SK-N-SH (cell line): ENCODE measurements at regions not wholly inside any gene's neighbourhood (a gene's known extent, or its start where the extent isn't known, plus 50 kb on each side); places are given as distances from the start of the nearest gene placed in this dataset.

Source experiments
- CTCF ChIA-PET: fragments of 300-600, 350-600 bp; formaldehyde crosslinking; extraction: SDS; loops from one replicate; lab custom pipeline; 2021; lab: Yijun Ruan, JAX
- POLR2A ChIA-PET: fragments of 350-600 bp; sonication (Branson Sonifier 250); formaldehyde crosslinking; extraction: SDS; loops from one replicate; lab custom pipeline; 2020; ENCODE audit warnings: antibody characterized with exemption, inconsistent platforms; lab: Yijun Ruan, JAX
- DNase-seq: peaks from one replicate; pipeline ENCODE4 v3.0.0; 2012
- H2AFZ ChIP-seq: fragments of 200-600 bp; sonication (generic); 2 replicates; pipeline ENCODE4 v1.8.1; 2016; ENCODE audit warnings: antibody characterized with exemption, mild to moderate bottlenecking, low read depth
- H3F3A ChIP-seq: fragments of 200-600 bp; sonication (generic); replicated peaks from 2 replicates; pipeline ENCODE3; 2016; ENCODE audit warnings: antibody characterized with exemption, mild to moderate bottlenecking; ENCODE audit not compliant: insufficient read depth
- H3K27ac ChIP-seq, 2 experiments: fragments of 200-500 bp in 1 of 2; fragments of 200-600 bp in 1 of 2; sonication (Bioruptor generic) in 1 of 2; sonication (generic), shearing (Covaris generic) in 1 of 2; 2 replicates each; pipeline versions ENCODE4 v1.5.1 to v1.6.1; 2014 to 2016; ENCODE audit warnings: low read depth in 2 of 2, inconsistent platforms in 1 of 2, low read length in 1 of 2, mild to moderate bottlenecking in 1 of 2, mixed read lengths in 1 of 2
- H3K27me3 ChIP-seq: fragments of 200-600 bp; sonication (generic), shearing (Covaris generic); 2 replicates; pipeline ENCODE4 v1.6.1; 2016; ENCODE audit warnings: mixed run types; ENCODE audit not compliant: insufficient read depth
- H3K36me3 ChIP-seq, 2 experiments: fragments of 200-500 bp in 1 of 2; fragments of 200-600 bp in 1 of 2; sonication (Bioruptor generic) in 1 of 2; sonication (generic) in 1 of 2; replicated peaks in 1 of 2; 2 replicates each; pipeline versions ENCODE3 to v1.5.1; 2014 to 2016; ENCODE audit warnings: low read length in 1 of 2, mild to moderate bottlenecking in 1 of 2; ENCODE audit not compliant: insufficient read depth in 2 of 2, control insufficient read depth in 1 of 2
- H3K4me1 ChIP-seq, 2 experiments: fragments of 200-500 bp in 1 of 2; fragments of 200-600 bp in 1 of 2; sonication (Bioruptor generic) in 1 of 2; sonication (generic), shearing (Covaris generic) in 1 of 2; 2 replicates each; pipeline versions ENCODE4 v1.5.1 to v1.6.1; 2014 to 2016; ENCODE audit warnings: low read depth in 1 of 2, low read length in 1 of 2, mixed run types in 1 of 2; ENCODE audit not compliant: insufficient read depth in 2 of 2, control insufficient read depth in 1 of 2
- H3K4me2 ChIP-seq: fragments of 200-600 bp; sonication (generic), shearing (Covaris generic); 2 replicates; pipeline ENCODE4 v1.6.1; 2017; ENCODE audit warnings: mixed run types
- H3K4me3 ChIP-seq, 2 experiments: fragments of 200-500 bp in 1 of 2; fragments of 200-600 bp in 1 of 2; sonication (Bioruptor generic) in 1 of 2; sonication (generic), shearing (Covaris generic) in 1 of 2; 2 replicates each; pipeline versions ENCODE4 v1.5.1 to v1.8.1; 2014 to 2016; ENCODE audit warnings: low read depth in 2 of 2, inconsistent platforms in 1 of 2, low read length in 1 of 2, mild to moderate bottlenecking in 1 of 2, mixed read lengths in 1 of 2, moderate library complexity in 1 of 2
- H3K79me2 ChIP-seq: fragments of 200-600 bp; sonication (generic); 2 replicates; pipeline ENCODE4 v1.8.1; 2017; ENCODE audit warnings: mild to moderate bottlenecking; ENCODE audit not compliant: insufficient read depth
- H3K9ac ChIP-seq: fragments of 200-600 bp; sonication (generic); 2 replicates; pipeline ENCODE4 v1.6.1; 2017; ENCODE audit warnings: mixed run types
- H3K9me2 ChIP-seq: fragments of 200-600 bp; sonication (generic); 2 replicates; pipeline ENCODE4 v1.6.1; 2017; ENCODE audit warnings: mixed run types
- H3K9me3 ChIP-seq: fragments of 200-600 bp; sonication (generic); 2 replicates; pipeline ENCODE4 v1.6.1; 2017; ENCODE audit warnings: mixed run types, mild to moderate bottlenecking, moderate library complexity
- H4K20me1 ChIP-seq: fragments of 200-600 bp; sonication (generic); 2 replicates; pipeline ENCODE4 v1.6.1; 2017; ENCODE audit warnings: mild to moderate bottlenecking, mixed run types; ENCODE audit not compliant: insufficient read depth
- ELF1 ChIP-seq: IDR thresholded peaks from 2 replicates; pipeline ENCODE4 v1.4.0; 2012
- EP300 ChIP-seq, 2 experiments: IDR thresholded peaks; 2 replicates each; pipeline versions ENCODE4 v1.4.0 to v1.6.1; 2012; ENCODE audit warnings: borderline replicate concordance in 1 of 2, low read depth in 1 of 2, low read length in 1 of 2
- EZH2phosphoT487 ChIP-seq: fragments of 200-600 bp; sonication (generic); IDR thresholded peaks from 2 replicates; pipeline ENCODE4 v1.6.1; 2017; ENCODE audit warnings: low read depth, mixed run types, mild to moderate bottlenecking, antibody characterized with exemption, moderate library complexity, borderline replicate concordance
- GABPA ChIP-seq: IDR thresholded peaks from 2 replicates; pipeline ENCODE4 v1.4.0; 2012; ENCODE audit warnings: low read depth, mild to moderate bottlenecking
- GATA2 ChIP-seq: sonication (generic); formaldehyde crosslinking; IDR thresholded peaks from 2 replicates; pipeline ENCODE4 v1.5.0; 2020; ENCODE audit warnings: mild to moderate bottlenecking, missing genetic modification reagents
- JUND ChIP-seq: IDR thresholded peaks from 2 replicates; pipeline ENCODE4 v1.4.0; 2012
- MEF2A ChIP-seq: IDR thresholded peaks from 2 replicates; pipeline ENCODE4 v1.4.0; 2012; ENCODE audit warnings: low read depth, borderline replicate concordance
- NFIC ChIP-seq: IDR thresholded peaks from 2 replicates; pipeline ENCODE4 v1.4.0; 2012; ENCODE audit warnings: borderline replicate concordance
- NRF1 ChIP-seq: IDR thresholded peaks from 2 replicates; pipeline ENCODE4 v1.6.1; 2012; ENCODE audit warnings: low read depth, mild to moderate bottlenecking, low read length
- RCOR1 ChIP-seq: fragments of 150-350 bp; IDR thresholded peaks from 2 replicates; pipeline ENCODE4 v1.6.1; 2017; ENCODE audit warnings: antibody characterized with exemption, low read length
- RFX5 ChIP-seq: IDR thresholded peaks from 2 replicates; pipeline ENCODE4 v1.6.1; 2012; ENCODE audit warnings: mild to moderate bottlenecking, improper control_type of control experiment, low read length
- SIN3A ChIP-seq: IDR thresholded peaks from 2 replicates; pipeline ENCODE4 v1.6.1; 2012; ENCODE audit warnings: low read depth, mild to moderate bottlenecking, low read length, moderate library complexity, borderline replicate concordance
- SMC3 ChIP-seq: IDR thresholded peaks from 2 replicates; pipeline ENCODE4 v1.6.1; 2012; ENCODE audit warnings: low read depth, low read length, improper control_type of control experiment
- TAF1 ChIP-seq: IDR thresholded peaks from 2 replicates; pipeline ENCODE4 v1.6.1; 2012; ENCODE audit warnings: low read depth, mild to moderate bottlenecking, low read length, moderate library complexity, borderline replicate concordance
- TCF12 ChIP-seq: IDR thresholded peaks from 2 replicates; pipeline ENCODE4 v1.4.0; 2012
- YY1 ChIP-seq: IDR thresholded peaks from 2 replicates; pipeline ENCODE4 v1.4.0; 2012; ENCODE audit warnings: low read depth, mild to moderate bottlenecking
- WGBS: methylation state at CpG from one replicate; pipeline ENCODE4 v1.1.6; 2017; ENCODE audit warnings: low lambda C conversion rate; 5-methylcytosine and 5-hydroxymethylcytosine counted together
- TF ChIP-seq, protein P1 (sequence below): IDR thresholded peaks from 2 replicates; pipeline ENCODE4 v1.4.0; 2012; ENCODE audit warnings: low read depth, borderline replicate concordance
- TF ChIP-seq, protein P2 (sequence below): IDR thresholded peaks from 2 replicates; pipeline ENCODE4 v1.4.0; 2012; ENCODE audit warnings: low read depth, borderline replicate concordance
- TF ChIP-seq, protein P3 (sequence below): fragments of 150-350 bp; IDR thresholded peaks from 2 replicates; pipeline ENCODE4 v1.6.1; 2016; ENCODE audit warnings: mild to moderate bottlenecking, low read depth, low read length
- TF ChIP-seq, protein P4 (sequence below): fragments of 150-350 bp; IDR thresholded peaks from 2 replicates; pipeline ENCODE4 v1.6.1; 2017; ENCODE audit warnings: antibody characterized with exemption, low read length, low read depth, borderline replicate concordance
- TF ChIP-seq, protein P5 (sequence below): fragments of 200-600 bp; sonication (generic); IDR thresholded peaks from 2 replicates; pipeline ENCODE4 v1.6.1; 2017; ENCODE audit warnings: antibody characterized with exemption, mild to moderate bottlenecking, moderate library complexity

DNA sequence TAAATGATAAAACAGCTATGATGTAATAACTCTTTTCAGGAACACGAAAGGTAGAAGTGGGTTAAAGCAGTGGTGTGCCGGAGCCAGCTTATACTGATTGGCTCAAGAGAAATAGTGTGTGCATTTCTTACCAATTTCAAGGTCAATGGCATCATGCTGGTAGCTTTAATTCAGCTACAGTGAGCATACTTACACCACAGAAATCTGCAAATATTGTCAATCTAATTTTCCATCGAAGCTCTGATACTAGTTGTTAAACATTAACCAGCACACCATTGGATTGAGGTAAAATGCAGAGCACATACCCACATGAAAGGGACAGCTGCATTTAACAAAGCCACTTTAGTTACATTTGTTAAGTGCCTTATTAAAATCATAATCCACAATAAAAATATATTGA lies 225.7 kb downstream of the KCNC2 start:
- H3K79me2 ChIP-seq = no peaks in the 10 kb centered on the region
- H3F3A ChIP-seq = no peaks in the 10 kb centered on the region
- ChIA-PET POLR2A (no interaction called here), CTCF (no interaction called here)
- no peaks in the 10 kb centered on the region; a peak in 2 of 4 replicates for H3K4me1 ChIP-seq
- H2AFZ ChIP-seq = no peak overlapping the region
- 4% methylated on average over 3 of the region's 3 CpGs for WGBS
- H3K9me2 ChIP-seq = no peaks in the 10 kb centered on the region
- no peaks in the 10 kb centered on the region for H3K36me3 ChIP-seq
- H3K27me3 ChIP-seq = peaks cover 7% of the 10 kb centered on the region; the same call in 1 of the 2 replicates
- no peak overlapping the region for H3K9ac ChIP-seq
- no peak for DNase-seq
- no peak overlapping the region for H3K4me2 ChIP-seq
- H3K4me3 ChIP-seq = no peak overlapping the region
- no peak overlapping the region for H3K27ac ChIP-seq
- no peaks in the 10 kb centered on the region for H4K20me1 ChIP-seq
- no peak for TF ChIP-seq GABPA
- no peak for TF ChIP-seq RCOR1
- no peak for TF ChIP-seq EP300 (IDR thresholded peaks at IDR 0.05; ENCODE audit: borderline replicate concordance in 1 of 2, low read depth in 1 of 2, low read length in 1 of 2)
- no peak for TF ChIP-seq NRF1
- no peak for TF ChIP-seq SIN3A
- TF ChIP-seq, protein P1, sequence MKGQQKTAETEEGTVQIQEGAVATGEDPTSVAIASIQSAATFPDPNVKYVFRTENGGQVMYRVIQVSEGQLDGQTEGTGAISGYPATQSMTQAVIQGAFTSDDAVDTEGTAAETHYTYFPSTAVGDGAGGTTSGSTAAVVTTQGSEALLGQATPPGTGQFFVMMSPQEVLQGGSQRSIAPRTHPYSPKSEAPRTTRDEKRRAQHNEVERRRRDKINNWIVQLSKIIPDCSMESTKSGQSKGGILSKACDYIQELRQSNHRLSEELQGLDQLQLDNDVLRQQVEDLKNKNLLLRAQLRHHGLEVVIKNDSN = no peak
- TF ChIP-seq RFX5 = no peak
- TF ChIP-seq, protein P2, sequence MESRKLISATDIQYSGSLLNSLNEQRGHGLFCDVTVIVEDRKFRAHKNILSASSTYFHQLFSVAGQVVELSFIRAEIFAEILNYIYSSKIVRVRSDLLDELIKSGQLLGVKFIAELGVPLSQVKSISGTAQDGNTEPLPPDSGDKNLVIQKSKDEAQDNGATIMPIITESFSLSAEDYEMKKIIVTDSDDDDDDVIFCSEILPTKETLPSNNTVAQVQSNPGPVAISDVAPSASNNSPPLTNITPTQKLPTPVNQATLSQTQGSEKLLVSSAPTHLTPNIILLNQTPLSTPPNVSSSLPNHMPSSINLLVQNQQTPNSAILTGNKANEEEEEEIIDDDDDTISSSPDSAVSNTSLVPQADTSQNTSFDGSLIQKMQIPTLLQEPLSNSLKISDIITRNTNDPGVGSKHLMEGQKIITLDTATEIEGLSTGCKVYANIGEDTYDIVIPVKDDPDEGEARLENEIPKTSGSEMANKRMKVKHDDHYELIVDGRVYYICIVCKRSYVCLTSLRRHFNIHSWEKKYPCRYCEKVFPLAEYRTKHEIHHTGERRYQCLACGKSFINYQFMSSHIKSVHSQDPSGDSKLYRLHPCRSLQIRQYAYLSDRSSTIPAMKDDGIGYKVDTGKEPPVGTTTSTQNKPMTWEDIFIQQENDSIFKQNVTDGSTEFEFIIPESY = no peak
- no peak for TF ChIP-seq TCF12
- TF ChIP-seq NFIC = no peak
- no peak for TF ChIP-seq GATA2
- TF ChIP-seq JUND = no peak
- TF ChIP-seq, protein P3, sequence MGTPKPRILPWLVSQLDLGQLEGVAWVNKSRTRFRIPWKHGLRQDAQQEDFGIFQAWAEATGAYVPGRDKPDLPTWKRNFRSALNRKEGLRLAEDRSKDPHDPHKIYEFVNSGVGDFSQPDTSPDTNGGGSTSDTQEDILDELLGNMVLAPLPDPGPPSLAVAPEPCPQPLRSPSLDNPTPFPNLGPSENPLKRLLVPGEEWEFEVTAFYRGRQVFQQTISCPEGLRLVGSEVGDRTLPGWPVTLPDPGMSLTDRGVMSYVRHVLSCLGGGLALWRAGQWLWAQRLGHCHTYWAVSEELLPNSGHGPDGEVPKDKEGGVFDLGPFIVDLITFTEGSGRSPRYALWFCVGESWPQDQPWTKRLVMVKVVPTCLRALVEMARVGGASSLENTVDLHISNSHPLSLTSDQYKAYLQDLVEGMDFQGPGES = no peak
- H3K9me3 ChIP-seq = no peaks in the 10 kb centered on the region

DNA sequence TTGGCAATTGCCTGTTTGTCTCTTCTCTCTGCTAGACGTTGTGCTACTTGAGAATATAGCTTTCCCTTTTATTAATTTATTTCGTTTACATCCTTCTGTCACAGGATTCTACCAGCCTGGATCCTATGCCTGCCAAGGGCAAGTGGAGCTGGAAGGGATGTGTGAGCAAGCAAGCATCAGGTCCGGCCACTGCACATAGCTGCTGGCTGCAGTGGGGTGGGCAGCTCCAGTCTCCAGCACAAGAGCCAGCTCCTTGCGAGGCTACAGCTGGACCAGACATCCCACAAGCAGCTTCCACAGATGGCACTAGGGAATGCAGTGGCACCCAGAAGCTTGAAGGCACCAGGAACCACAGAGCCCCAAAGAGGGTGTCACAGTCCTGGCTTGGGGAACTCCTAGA lies 225.0 kb downstream of the KCNC2 start:
- Histone ChIP-seq H3K4me2 (no peak overlapping the region), H4K20me1 (no peaks in the 10 kb centered on the region), H3K4me3 (no peak overlapping the region), H2AFZ (no peak overlapping the region), H3K4me1 (no peaks in the 10 kb centered on the region; a peak in 2 of 4 replicates), H3K9me3 (no peaks in the 10 kb centered on the region), H3K36me3 (no peaks in the 10 kb centered on the region), H3K79me2 (no peaks in the 10 kb centered on the region), H3K9me2 (no peaks in the 10 kb centered on the region), H3K27me3 (peaks cover 7% of the 10 kb centered on the region; the same call in 1 of the 2 replicates), H3F3A (no peaks in the 10 kb centered on the region), H3K9ac (no peak overlapping the region), H3K27ac (no peak overlapping the region)
- CTCF ChIA-PET = no interaction called here
- WGBS = 6% methylated on average over 4 of the region's 4 CpGs
- POLR2A ChIA-PET = no interaction called here
- DNase-seq = no peak
- TF ChIP-seq, protein P4, sequence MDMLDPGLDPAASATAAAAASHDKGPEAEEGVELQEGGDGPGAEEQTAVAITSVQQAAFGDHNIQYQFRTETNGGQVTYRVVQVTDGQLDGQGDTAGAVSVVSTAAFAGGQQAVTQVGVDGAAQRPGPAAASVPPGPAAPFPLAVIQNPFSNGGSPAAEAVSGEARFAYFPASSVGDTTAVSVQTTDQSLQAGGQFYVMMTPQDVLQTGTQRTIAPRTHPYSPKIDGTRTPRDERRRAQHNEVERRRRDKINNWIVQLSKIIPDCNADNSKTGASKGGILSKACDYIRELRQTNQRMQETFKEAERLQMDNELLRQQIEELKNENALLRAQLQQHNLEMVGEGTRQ = no peak
- TF ChIP-seq ELF1 (no peak), EZH2phosphoT487 (no peak), YY1 (no peak), SMC3 (no peak), EP300 (IDR thresholded peaks at IDR 0.05; ENCODE audit: borderline replicate concordance in 1 of 2, low read depth in 1 of 2, low read length in 1 of 2) (no peak), NRF1 (no peak), TAF1 (no peak), MEF2A (no peak), NFIC (no peak)
- TF ChIP-seq, protein P3 = no peak
- TF ChIP-seq, protein P5, sequence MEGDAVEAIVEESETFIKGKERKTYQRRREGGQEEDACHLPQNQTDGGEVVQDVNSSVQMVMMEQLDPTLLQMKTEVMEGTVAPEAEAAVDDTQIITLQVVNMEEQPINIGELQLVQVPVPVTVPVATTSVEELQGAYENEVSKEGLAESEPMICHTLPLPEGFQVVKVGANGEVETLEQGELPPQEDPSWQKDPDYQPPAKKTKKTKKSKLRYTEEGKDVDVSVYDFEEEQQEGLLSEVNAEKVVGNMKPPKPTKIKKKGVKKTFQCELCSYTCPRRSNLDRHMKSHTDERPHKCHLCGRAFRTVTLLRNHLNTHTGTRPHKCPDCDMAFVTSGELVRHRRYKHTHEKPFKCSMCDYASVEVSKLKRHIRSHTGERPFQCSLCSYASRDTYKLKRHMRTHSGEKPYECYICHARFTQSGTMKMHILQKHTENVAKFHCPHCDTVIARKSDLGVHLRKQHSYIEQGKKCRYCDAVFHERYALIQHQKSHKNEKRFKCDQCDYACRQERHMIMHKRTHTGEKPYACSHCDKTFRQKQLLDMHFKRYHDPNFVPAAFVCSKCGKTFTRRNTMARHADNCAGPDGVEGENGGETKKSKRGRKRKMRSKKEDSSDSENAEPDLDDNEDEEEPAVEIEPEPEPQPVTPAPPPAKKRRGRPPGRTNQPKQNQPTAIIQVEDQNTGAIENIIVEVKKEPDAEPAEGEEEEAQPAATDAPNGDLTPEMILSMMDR = no peak
